GF-D8 (cell line): ENCODE measurements at regions not wholly inside any gene's neighbourhood (a gene's known extent, or its start where the extent isn't known, plus 50 kb on each side); places are given as distances from the start of the nearest gene placed in this dataset.

ENCODE experiments used
- DNase-seq: peaks from one replicate; lab custom pipeline; 2025; lab: John Stamatoyannopoulos, UW

DNA sequence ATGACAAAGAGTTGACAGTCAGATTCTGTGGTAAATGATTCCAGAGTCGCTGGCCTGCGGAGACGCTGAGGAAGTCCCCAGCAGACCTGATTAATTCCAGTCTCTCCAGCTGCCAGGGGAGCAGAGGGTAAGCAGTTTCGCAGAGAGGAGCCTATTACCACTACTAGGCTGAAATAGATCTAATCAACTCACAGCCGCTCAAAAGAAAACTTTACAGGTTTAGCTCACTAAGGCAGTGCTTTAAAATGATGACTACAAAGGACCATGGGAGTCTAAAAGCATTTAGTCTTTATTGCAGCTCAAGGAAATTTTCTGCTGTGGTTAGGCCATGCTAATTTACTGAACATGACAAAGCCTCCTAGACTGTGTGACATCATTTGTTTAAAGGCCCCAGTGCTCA is 445.6 kb upstream of the POU3F3 start:
- DNase-seq, result no peak

DNA sequence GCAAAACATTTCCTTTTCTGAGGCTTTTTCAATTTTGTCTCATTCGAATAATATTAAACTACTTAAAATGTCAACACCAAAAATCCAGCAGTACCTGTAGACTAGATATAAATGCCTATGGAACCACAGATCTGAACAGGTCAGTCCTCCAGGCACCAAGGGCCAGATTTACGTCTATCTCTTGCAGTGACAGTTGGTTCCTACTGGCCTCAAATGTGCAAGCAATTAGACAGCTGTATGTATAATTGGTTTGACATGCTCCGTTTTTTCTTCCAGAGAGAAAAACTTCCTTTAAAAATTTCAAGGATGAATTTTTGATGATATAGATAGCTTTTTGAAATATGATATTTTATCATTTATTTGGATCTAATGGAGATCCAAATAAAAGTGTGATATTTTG is 443.8 kb upstream of the POU3F3 start:
- DNase-seq, result no peak

DNA sequence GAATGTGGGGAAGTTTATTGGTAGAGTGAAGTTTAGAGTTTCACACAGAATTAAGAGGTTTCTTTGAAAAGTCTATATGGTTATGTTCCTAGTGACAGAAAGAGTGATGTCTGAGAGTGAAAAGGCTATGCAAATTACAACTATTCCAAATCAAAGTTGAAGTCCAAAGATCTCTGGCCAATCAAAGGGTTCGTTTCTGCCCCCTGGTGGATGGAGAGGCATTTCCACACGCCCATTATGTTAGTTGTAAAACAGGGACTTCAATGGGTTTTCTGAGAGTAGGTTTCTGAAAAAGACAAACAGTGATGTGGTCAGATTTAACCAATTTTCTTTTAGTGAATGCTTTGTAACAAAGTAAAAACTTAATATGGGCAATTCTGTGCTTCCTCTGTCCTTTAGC is 441.5 kb upstream of the POU3F3 start:
- no peak for DNase-seq

DNA sequence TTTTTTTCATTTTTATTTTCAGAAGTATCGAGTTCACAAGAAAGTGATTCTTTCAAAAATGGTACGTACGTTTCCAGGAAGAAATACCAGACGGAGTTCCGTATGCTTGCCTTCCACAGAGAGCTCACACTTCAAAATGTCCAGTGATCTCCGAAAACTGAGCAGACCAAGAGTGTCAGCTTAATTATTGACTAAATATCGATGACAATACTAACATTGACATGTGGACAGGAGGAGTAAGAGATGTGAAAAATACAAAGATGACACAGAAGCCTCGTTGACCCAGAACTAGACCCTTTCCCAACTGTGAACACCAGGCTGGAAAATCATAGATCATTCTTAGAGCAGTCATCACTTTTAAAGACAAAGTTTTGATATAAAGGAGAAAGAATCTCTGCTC is 440.0 kb upstream of the POU3F3 start:
- no peak for DNase-seq

DNA sequence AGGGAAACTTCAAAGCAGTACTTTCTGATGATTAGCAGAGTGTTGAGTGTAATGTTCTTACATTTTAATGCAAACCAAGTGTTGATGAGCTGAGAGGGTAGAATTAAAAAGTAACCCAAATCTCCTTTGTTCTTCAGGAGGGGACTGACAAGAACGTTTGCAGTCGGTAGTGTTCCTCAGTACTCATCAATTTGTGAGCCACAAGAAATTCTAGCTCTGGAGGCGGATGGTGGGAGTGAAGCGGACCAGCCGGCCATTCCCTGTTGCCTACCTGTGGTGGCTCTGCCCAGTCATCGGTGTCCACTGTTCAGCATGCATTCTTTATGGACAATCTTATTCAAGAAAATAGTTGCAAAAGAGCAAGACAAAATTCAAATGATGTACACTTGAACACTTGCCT is 438.6 kb upstream of the POU3F3 start:
- no peak for DNase-seq

DNA sequence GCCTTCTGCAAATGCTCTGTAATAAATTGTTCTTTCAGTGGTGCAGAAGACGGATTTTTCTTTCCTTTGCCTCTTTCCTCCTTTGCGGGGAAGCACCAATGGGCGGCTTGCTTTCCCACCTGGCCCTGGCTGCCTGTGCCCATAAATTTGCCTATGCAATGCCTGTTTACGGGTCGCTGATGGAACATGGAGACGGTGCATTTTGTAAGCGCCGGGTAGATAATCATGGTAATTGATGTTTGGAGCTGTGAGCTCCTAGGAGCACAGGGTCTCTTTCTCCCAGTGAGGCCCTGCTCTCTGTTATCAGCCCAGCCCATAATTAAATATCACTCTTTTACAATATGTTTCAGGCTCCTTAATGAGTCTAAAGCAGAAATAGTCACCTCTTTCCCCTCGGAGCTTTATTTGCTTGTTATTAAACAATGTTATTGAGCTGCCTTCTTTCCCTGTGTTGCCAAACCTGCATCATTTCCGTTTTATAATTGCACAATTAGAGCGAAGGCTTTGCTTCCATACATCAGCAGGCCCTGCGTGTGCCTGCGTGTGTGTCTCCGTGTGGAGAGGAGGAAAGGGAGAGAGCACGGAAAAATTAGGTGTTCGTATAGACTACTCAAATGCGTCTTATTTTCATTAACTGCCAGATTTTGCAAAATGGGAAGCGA is 437.4 kb upstream of the POU3F3 start:
- no peak for DNase-seq

DNA sequence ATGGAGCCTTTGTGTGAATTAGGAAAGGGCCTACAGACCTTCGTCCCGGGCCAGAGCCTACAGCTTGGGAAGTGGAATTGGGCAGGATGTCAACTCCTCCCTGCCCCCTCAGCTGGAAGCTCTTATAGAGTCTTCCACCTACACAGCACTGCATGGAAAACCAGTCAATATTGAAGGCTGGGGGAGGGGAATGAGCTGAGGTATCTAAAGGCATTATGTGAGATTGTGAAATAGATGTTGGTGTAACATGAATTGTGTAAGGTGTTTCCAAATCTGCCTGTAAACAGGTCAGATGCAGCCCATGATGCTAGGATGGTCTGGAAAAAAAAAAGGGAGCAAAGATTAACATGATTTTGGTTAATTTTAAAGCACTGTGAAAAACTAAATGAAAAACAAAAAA is 433.5 kb upstream of the POU3F3 start:
- no peak for DNase-seq

DNA sequence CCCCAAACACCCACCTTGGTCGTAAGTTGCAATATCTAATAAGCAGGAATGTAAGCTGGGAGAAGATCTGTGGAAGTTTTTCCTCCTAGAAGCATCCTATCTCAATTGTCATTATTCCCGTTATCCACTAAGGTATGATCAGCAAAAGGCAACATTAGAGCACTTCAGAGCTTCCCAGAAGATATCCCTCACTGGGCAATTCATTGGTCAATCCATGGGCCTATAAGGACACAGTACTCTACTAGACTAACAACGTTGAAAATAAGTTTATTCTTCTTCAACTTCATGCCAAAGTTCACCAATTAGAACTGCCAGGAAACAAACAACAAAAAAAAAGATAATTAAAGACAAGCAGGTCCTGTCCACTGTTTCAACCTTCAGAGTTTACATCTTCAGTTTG is 433.0 kb upstream of the POU3F3 start:
- DNase-seq, result no peak

DNA sequence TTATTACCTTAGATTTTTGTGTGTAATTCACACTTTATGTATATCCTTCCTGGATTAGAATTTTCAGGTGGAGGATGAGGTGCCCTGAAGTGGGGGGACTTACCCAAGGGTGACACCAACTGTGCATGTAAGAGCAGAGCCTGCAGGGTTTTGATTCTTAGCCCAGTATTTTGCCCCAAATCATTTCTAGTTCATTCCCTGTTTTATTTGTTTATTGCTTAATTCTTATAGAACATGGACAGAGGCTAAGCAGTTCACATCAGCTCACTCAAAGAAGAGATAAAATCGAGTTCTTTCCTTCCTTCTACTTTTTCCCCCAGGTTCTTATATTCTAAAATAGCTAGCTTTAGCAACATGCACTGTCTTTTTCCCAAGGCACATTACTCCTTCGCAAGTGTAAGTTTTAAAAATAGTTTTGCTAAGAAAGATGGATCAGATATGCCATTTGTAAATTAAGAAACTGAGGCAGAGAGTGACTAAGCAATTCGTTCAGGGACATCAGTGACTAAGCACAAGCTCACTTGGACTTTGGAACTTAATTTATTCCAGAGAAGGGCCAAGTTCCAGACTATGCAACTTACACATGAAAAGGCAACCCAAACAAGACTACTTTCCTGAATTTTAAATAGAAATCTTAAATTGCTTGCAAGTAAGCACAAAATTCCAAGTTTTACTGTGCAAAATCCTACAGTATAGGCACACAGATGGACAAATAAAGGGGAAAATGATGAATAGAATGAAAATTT is 427.9 kb upstream of the POU3F3 start:
- no peak for DNase-seq

DNA sequence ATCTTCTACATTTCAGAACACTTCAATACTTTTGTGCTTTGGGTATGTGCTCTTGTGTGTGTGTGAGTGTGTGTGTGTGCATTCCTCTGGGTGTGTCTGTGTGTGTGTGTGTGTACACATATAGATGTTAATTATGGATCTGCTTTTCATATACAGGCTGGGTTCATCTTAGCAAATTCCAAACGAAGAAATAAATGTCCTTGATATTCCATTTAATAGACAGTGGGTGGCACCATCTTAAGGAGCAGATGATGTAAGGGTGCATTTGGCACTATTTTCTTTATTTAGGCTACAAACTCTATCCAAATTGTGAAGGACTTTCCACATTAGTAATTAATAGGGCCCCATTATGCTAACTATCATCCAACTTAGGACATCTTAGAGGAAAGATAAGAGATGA is 425.8 kb upstream of the POU3F3 start:
- DNase-seq, result no peak

DNA sequence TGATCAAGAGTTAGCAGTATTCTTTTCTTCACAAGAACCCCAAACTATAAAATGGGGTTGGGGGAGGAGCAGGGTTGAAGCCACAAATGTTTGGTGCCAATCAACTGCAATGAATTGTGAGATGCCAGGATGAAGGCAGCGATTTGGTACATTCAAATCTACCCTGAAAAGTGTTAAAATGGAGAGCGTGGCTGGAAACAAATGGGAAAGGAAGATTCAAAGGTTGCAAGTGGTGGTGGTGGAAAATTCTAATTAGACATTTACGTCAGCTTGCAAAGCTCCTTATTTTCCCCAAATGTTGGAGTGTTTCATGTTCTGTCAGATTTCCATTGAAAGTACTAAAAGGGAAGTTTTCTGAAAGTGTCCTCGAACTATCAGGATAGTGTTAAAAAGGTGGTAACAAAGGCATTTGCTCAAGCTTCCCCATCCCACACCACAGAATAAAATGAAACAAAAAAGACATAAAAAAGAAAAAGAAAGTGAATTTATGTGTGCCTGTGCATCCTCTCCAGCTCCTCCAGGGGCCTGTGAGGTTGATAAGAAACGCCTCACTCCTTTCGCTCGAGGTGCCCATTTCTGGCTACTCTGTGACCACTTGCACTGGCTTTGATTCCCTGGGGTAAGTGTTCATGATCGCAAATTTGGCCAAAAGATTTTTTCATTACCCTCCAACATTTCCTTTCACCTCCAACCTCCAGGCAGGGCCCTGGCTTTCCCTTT is 424.1 kb upstream of the POU3F3 start:
- no peak for DNase-seq

DNA sequence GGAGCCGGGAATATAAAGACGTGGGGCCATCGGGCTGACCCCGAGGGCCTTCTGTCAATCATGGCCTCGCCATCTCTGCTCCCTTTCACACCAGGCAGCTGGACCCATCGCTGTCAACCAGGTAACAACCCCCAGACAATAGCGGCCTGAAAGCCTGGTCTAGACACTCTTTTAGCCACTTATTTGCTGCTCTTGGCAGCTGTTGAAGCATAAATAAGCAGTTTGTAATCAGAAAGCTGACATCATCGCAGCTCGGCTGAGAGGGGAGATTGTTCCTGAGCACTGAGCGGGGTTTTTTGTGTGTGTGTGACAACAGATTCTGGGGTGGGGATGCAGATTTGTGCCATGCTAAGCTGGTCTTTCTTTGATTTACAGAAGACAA is 423.6 kb upstream of the POU3F3 start:
- no peak for DNase-seq

DNA sequence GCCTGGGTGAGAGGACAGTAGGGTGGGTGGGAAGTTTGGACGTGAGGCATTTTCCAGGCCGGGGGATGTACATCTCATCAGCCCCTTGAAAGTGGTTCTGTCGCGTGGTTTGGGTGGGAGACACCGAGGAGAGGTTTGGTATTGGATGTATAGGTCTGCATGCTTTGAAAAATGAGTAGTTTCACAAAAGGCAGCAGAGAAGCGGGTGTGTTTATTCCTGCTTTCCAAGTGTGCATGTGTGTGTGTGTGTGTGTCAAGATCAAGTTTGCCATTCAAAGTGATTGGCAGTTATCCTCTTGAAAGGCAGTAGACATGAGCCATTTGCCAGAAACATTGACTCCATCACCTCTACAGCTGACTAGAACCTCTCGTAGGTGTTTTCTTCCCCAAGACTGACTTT is 423.1 kb upstream of the POU3F3 start:
- no peak for DNase-seq

DNA sequence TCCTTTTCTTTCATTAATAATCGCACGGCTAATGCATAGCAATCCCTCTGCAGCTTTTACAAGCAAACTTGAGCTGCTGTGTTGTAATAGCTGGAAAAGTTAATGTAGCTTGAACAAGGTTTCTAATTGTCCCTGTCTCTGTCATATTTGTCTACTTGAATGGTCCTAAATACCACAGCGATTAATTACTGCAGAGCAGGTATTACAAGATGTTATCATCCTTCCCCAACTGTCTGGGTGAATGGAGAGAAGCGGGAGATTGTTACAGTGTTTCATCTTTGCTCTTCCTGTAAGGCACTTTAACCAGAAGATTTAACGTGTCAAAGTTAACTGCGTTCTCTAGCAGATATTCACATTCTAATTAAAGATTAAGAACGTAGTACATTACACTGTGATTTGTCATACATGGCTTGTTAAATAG is 422.2 kb upstream of the POU3F3 start:
- no peak for DNase-seq

DNA sequence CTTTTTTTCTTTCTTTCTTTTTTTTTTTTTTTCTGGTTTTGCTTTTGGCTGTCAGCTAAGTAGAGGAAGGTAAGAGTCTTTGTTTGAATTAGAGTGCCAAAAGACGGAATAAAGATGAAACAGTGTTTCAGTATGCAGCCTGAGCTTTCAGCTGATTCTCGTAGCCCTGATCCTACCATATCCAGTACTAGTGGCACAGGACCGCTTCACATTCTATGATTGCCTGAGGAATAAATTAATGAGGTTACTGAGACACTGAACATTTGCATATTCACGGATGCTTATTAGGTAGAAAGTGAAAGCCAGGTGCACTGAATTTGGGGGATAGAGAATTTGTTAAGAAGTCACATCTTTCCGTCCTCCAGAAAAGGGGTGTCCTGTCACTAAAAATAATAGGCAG is 421.5 kb upstream of the POU3F3 start:
- no peak for DNase-seq

DNA sequence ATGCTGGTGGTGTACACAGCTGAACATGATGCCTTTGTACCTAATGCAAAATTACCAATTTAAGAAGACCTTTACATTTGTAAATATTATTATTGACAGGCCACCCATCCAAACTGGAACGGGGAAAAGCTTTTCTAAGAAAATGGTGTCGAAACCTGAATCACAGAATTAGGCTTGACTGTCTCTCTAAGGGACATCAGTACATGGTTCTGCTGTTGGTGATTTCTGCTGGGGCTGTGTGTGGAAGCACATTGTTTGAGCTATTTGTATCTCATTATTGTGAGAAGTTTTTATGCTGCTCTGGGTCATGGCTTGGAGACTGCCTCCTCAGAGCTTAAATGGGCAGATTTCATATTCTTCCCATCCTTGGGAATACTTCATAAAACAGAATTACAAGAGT is 420.9 kb upstream of the POU3F3 start:
- DNase-seq, result no peak

DNA sequence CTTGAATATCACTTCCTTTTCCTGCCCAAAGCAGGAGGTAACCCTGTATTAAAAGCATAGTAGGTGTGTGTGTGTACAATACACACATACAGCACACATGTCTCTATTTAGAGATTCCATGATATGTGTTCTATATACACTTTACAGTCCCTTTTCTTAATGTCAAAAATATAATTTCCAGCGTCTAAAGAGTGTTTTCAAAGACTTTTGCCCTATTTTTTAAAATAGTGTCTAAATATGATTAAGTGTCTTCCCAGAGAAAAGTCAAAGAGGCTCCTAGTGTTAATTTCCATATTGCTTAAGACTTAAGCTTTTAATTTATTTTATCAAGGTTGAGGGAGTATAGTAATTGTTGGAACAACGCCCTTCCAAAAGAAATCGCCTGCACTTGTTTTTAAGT is 420.3 kb upstream of the POU3F3 start:
- no peak for DNase-seq

DNA sequence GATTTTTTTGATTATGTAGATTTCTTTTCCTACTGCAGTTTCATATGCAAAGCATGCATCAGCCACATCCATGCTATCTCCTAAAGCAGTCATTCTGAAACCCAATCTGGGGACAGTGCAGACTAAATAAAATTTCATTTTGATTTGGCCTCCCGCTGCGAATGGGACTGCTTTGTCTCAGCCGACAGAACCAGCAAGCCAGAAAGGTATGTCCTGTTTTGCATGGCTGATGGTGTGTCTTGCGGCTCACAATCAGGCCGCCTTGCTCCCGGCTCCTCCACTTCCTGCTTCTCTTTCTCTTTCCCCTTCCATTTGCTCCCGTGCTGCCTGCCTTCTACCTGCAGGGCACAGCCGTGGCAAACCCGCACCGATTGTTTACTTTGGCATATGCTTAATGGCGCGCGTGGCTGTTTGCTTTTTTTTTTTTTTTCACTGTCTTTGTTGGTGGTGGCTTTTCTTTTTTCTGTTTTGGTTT is 419.6 kb upstream of the POU3F3 start:
- DNase-seq, result no peak

DNA sequence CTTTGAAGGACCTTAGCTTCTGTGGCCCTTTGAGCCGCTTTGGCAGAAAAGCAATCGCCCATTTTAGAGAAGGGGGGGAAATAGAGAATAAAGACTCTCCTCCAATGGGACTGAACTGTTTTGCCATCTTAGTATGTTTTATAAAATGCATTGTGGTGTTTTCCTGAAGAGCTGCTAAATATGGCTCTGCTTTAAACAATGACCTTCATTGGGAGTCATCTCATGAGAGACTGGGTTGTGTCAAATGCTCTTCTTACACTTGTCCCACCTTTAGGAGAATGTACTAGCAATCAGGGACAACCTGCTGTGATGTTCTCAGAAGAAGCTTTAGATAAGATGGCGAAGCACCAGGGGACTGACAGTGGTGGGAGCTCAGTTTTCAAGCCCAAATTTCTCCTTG is 418.9 kb upstream of the POU3F3 start:
- DNase-seq, result no peak

DNA sequence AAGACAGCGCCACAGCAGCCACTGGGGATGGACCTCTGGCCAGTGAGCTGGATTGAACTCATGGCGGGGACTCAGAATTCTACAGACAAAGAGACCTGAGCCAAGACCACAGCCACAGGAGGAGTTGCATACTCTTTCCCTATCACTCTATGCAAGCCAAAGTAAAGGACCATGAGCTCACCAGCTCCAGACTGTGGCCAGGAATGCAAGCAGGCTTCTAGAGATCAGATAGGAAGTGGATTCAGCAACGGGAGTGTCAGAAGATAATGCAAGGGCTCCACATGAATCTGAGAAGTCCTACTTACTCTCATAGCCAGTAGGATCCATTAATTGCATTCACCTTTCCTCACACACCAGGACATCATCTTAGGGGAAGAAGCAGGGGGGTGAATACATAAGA is 415.4 kb upstream of the POU3F3 start:
- DNase-seq, result no peak

DNA sequence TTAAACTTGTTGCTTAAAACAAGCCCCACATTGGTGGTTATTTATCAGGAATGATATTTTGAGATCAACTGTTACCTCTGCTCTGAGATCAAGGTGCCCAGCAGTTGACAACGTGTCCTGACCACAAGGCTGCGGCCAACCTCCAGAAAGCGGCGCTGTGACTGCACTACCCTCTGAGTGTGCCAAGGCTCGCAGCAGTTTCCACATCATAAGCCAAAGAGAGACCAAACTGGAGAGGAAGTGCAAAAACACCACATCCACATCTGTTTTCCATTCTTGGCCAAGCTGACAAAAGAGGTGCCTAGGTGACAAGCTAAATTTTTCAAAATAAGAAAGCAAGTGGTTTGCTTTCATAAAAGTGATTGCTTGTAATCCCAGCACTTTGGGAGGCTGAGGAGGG is 410.8 kb upstream of the POU3F3 start:
- no peak for DNase-seq

DNA sequence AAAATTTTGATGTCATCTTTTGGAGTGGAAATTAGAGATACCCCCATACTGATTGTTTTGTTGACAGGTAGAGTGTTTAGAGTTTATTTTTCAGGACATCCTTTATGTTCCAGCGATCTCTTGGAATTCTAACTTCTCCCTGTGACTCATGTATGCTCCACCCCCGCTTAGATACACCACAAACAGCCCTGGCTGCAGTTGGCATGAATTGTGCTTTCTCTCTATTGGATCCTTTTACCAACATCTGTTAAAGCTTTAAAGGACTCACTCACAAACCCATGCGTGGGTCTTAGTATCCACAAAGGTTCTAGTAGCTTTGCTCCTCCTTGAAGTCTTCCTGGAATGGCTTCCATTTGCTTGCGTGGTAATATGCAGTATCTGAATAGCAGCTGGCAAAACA is 409.5 kb upstream of the POU3F3 start:
- no peak for DNase-seq

DNA sequence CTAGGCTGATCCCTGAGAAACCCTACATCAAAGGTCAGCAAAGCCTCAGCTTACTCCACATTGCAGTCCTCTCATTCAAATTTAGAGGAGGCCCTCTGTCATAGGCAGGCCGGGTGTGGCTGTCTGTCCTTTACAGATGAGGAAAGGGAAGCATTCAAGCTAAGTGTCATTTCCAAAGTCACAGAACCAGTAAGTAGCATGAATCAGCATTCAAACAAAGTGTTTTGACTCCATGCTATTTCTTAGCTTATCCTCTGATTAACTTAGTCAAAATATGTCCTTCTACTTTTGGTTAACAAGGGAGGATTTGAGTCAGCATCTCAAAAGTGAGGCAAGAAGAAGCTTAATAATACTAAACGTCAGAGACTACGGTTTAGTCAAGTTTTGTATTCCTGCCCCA is 409.0 kb upstream of the POU3F3 start:
- DNase-seq, result no peak
